Tibial nerve (tissue), 4 donors: ENCODE measurements at regions not wholly inside any gene's neighbourhood (a gene's known extent, or its start where the extent isn't known, plus 50 kb on each side); places are given as distances from the start of the nearest gene placed in this dataset.

Experiments
- DNase-seq, 2 donors: peaks; one replicate each; pipeline ENCODE4 v3.0.0-alpha.2; 2019; ENCODE audit warnings: low spot score in 2 of 2
- H3K27ac ChIP-seq, 4 donors: fragments of 200-600 bp; sonication (generic) in 3 of 4; one replicate each; pipeline ENCODE4 v1.5.1; 2017 to 2019; ENCODE audit warnings: mild to moderate bottlenecking in 1 of 4
- H3K27me3 ChIP-seq, 2 donors: fragments of 200-600 bp; sonication (generic) in 1 of 2; one replicate each; pipeline versions ENCODE4 v1.5.1 to v1.6.0; 2017 to 2019
- H3K36me3 ChIP-seq, 3 donors: fragments of 200-600 bp; sonication (generic); one replicate each; pipeline ENCODE4 v1.5.1; 2018 to 2019
- H3K4me1 ChIP-seq, 4 donors: fragments of 200-600 bp; sonication (generic) in 3 of 4; one replicate each; pipeline ENCODE4 v1.5.1; 2017 to 2019
- H3K4me3 ChIP-seq, 4 donors: fragments of 200-600 bp; sonication (generic) in 3 of 4; one replicate each; pipeline ENCODE4 v1.5.1; 2017 to 2019; ENCODE audit warnings: mild to moderate bottlenecking in 1 of 4, moderate library complexity in 1 of 4
- H3K9me3 ChIP-seq, 4 donors: fragments of 200-600 bp; sonication (generic) in 3 of 4; one replicate each; pipeline ENCODE4 v1.5.1; 2017 to 2019
- CTCF ChIP-seq, 5 experiments: fragments of 200-600 bp in 3 of 5; fragments of 450-650 bp in 2 of 5; sonication (generic) in 3 of 5; IDR thresholded peaks; one replicate each; pipeline ENCODE4 v1.5.1; 2016 to 2019; ENCODE audit warnings: antibody characterized with exemption in 5 of 5, mild to moderate bottlenecking in 3 of 5, moderate library complexity in 2 of 5
- EP300 ChIP-seq, 2 donors: sonication (generic); formaldehyde crosslinking; IDR thresholded peaks; one replicate each; pipeline ENCODE4 v1.6.1; 2017; ENCODE audit warnings: antibody characterized with exemption in 2 of 2, mild to moderate bottlenecking in 1 of 2
- POLR2A ChIP-seq, 2 donors: fragments of 450-650 bp; IDR thresholded peaks; one replicate each; pipeline ENCODE4 v1.6.1; 2017; ENCODE audit warnings: antibody characterized with exemption in 2 of 2, mild to moderate bottlenecking in 2 of 2, moderate library complexity in 2 of 2
- WGBS, 2 donors: methylation state at CpG; one replicate each; pipeline ENCODE4 v1.1.5; 2018; 5-methylcytosine and 5-hydroxymethylcytosine counted together

GRCh38 chr2:133937669-133938068 is 316.2 kb upstream of the MGAT5 start:
- no peaks in the 10 kb centered on the region for H3K36me3 ChIP-seq
- H3K4me1 ChIP-seq = peaks cover 0 to 5% (median 1%) of the 10 kb centered on the region in 4 donors
- no peaks in the 10 kb centered on the region for H3K9me3 ChIP-seq
- no peak for TF ChIP-seq EP300 (IDR thresholded peaks at IDR 0.05)
- TF ChIP-seq POLR2A (IDR thresholded peaks at IDR 0.05) = no peak
- TF ChIP-seq CTCF (IDR thresholded peaks at IDR 0.05) = no peak
- no peak for DNase-seq
- H3K4me3 ChIP-seq = no peak overlapping the region
- peak overlapping the region in 1 of 4 donors; percentile 19 for H3K27ac ChIP-seq
- no peaks in the 10 kb centered on the region for H3K27me3 ChIP-seq
- WGBS, 2 donors = 38 to 50% methylated on average over 7 of the region's 7 CpGs

DNA sequence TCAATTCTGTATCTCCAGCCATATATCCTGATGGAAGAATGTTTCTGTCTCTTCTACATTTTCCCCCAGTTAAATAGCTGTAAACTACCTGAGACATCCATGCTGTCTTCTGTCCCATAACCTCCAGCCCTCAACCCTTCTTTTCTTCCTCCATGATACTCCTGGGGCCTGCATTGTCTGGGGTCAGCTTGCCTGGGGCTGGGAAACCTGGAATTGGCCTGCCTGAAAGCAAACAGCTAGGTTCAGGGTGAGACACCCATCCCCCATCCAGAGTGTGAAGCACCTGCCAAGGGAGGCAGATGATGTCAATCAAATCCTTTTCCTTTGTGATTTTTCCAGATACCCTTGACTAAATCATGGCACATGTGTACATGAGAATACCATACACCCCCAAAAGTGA is 313.7 kb upstream of the MGAT5 start:
- Histone ChIP-seq H3K27me3 (no peaks in the 10 kb centered on the region), H3K4me3 (no peak overlapping the region), H3K9me3 (no peaks in the 10 kb centered on the region), H3K36me3 (no peaks in the 10 kb centered on the region), H3K27ac (no peak overlapping the region), H3K4me1 (peaks cover 0 to 5% (median 1%) of the 10 kb centered on the region in 4 donors)
- no peak for TF ChIP-seq CTCF (IDR thresholded peaks at IDR 0.05)
- TF ChIP-seq POLR2A (IDR thresholded peaks at IDR 0.05) = no peak
- no peak for TF ChIP-seq EP300 (IDR thresholded peaks at IDR 0.05)
- no peak for DNase-seq

GRCh38 chr2:133941666-133942065 is 312.2 kb upstream of the MGAT5 start:
- Histone ChIP-seq H3K4me3 (no peak overlapping the region), H3K27me3 (no peaks in the 10 kb centered on the region), H3K27ac (no peak overlapping the region), H3K9me3 (no peaks in the 10 kb centered on the region), H3K4me1 (peaks cover 0 to 5% (median 1%) of the 10 kb centered on the region in 4 donors), H3K36me3 (no peaks in the 10 kb centered on the region)
- no peak for DNase-seq
- WGBS, 2 donors = 17 to 26% methylated on average over 2 of the region's 2 CpGs
- no peak for TF ChIP-seq EP300 (IDR thresholded peaks at IDR 0.05)
- TF ChIP-seq CTCF (IDR thresholded peaks at IDR 0.05) = no peak
- TF ChIP-seq POLR2A (IDR thresholded peaks at IDR 0.05) = no peak

DNA sequence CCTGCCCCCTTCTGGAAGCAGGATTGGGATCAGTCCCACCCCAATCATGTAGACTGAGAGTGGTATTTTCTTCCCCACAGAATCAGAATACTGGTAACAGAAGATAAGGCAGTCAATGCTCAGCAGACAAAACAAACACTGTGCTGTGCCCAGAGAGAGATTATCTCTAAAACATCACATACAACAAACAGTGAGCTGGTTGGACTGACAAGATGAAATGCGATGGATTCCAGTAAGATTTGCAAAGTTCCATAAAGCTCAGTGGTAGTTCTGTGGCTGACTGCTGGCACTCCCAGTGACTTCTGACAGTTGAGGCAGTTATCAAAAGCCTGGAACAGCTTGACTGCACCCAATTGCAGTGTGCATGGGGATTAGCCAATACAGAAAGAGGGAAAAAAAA is 311.5 kb upstream of the MGAT5 start:
- H3K36me3 ChIP-seq = no peaks in the 10 kb centered on the region
- WGBS, 2 donors = 85 to 86% methylated on average over 1 of the region's 1 CpG
- H3K27ac ChIP-seq = no peak overlapping the region
- H3K4me1 ChIP-seq = peaks cover 0 to 2% (median 0%) of the 10 kb centered on the region in 4 donors
- no peaks in the 10 kb centered on the region for H3K27me3 ChIP-seq
- no peak for TF ChIP-seq POLR2A (IDR thresholded peaks at IDR 0.05)
- no peak for TF ChIP-seq EP300 (IDR thresholded peaks at IDR 0.05)
- TF ChIP-seq CTCF (IDR thresholded peaks at IDR 0.05) = no peak
- H3K9me3 ChIP-seq = no peaks in the 10 kb centered on the region
- H3K4me3 ChIP-seq = no peak overlapping the region
- no peak for DNase-seq

GRCh38 chr2:133943108-133943507 is 310.8 kb upstream of the MGAT5 start:
- no peak for DNase-seq
- Histone ChIP-seq H3K9me3 (no peaks in the 10 kb centered on the region), H3K4me1 (no peaks in the 10 kb centered on the region), H3K4me3 (no peak overlapping the region), H3K27ac (no peak overlapping the region), H3K27me3 (no peaks in the 10 kb centered on the region), H3K36me3 (no peaks in the 10 kb centered on the region)
- TF ChIP-seq CTCF (IDR thresholded peaks at IDR 0.05) = no peak
- TF ChIP-seq EP300 (IDR thresholded peaks at IDR 0.05) = no peak
- TF ChIP-seq POLR2A (IDR thresholded peaks at IDR 0.05) = no peak
- 88 to 89% methylated on average over 5 of the region's 5 CpGs for WGBS, 2 donors
